Activated T-helper 2 cell treated with anti-CD3 and anti-CD28 coated beads, Interferon-gamma antibody, Interleukin-2, Interleukin-4, amounts not matched to agents 10 μg/mL and 5 μg/mL and 100 μg/mL, durations not matched to agents 14 hours and 24 hours and 36 hours (primary cell): ENCODE measurements at regions not wholly inside any gene's neighbourhood (a gene's known extent, or its start where the extent isn't known, plus 50 kb on each side); places are given as distances from the start of the nearest gene placed in this dataset.

Experiments used
- DNase-seq: peaks from one replicate; pipeline ENCODE4 v3.0.0; 2021; ENCODE audit warnings: low spot score
- H3K27ac Mint-ChIP-seq: one replicate; pipeline ENCODE4 v1.8.0; 2021; ENCODE audit warnings: mixed read lengths
- H3K27me3 Mint-ChIP-seq: one replicate; pipeline ENCODE4 v1.8.0; 2021; ENCODE audit warnings: low read depth, mixed read lengths
- H3K36me3 Mint-ChIP-seq: one replicate; pipeline ENCODE4 v1.8.0; 2021; ENCODE audit warnings: low read depth, mixed read lengths
- H3K4me1 Mint-ChIP-seq: one replicate; pipeline ENCODE4 v1.8.0; 2021; ENCODE audit warnings: low read depth, mixed read lengths
- H3K4me3 Mint-ChIP-seq: one replicate; pipeline ENCODE4 v1.8.0; 2021; ENCODE audit warnings: low read depth, mild to moderate bottlenecking, moderate library complexity, mixed read lengths
- H3K9me3 Mint-ChIP-seq: one replicate; pipeline ENCODE4 v1.8.0; 2021; ENCODE audit warnings: mixed read lengths
- intact Hi-C: fragments of 100-400 bp; cut with micrococcal nuclease; formaldehyde crosslinking; loops from one replicate; pipeline ENCODE4 v1.15.1; 2023

- H3K9me3 Mint-ChIP-seq: peaks cover 4% of the 10 kb centered on the region
- H3K4me3 Mint-ChIP-seq: no peak overlapping the region
- DNase-seq: no peak
Observed at GRCh38 chr2:42877511-42877910, 85.1 kb upstream of the HAAO start.

GRCh38 chr2:42876326-42876751 lies 84.0 kb upstream of the HAAO start:
- intact Hi-C loops: no loop called here

More at GRCh38 chr2:42877511-42877910, 85.1 kb upstream of the HAAO start:
- Mint-ChIP-seq H3K4me1 (peaks cover 28% of the 10 kb centered on the region), H3K27ac (no peak overlapping the region), H3K36me3 (no peaks in the 10 kb centered on the region), H3K27me3 (no peaks in the 10 kb centered on the region)
- intact Hi-C loops: no loop called here

GRCh38 chr2:42875880-42876279 lies 83.5 kb upstream of the HAAO start:
- H3K36me3 Mint-ChIP-seq: no peaks in the 10 kb centered on the region
- no peak overlapping the region for H3K27ac Mint-ChIP-seq
- H3K9me3 Mint-ChIP-seq: no peaks in the 10 kb centered on the region
- H3K4me3 Mint-ChIP-seq: no peak overlapping the region
- no peak for DNase-seq
- peaks cover 17% of the 10 kb centered on the region for H3K4me1 Mint-ChIP-seq
- H3K27me3 Mint-ChIP-seq: peaks cover 2% of the 10 kb centered on the region
- intact Hi-C loops: no loop called here

More at GRCh38 chr2:42876326-42876751, 84.0 kb upstream of the HAAO start:
- no peaks in the 10 kb centered on the region for H3K9me3 Mint-ChIP-seq
- H3K4me1 Mint-ChIP-seq: peaks cover 17% of the 10 kb centered on the region
- H3K27me3 Mint-ChIP-seq: peaks cover 2% of the 10 kb centered on the region
- no peak for DNase-seq
- no peak overlapping the region for H3K4me3 Mint-ChIP-seq
- H3K27ac Mint-ChIP-seq: no peak overlapping the region
- no peaks in the 10 kb centered on the region for H3K36me3 Mint-ChIP-seq

- no peaks in the 10 kb centered on the region for H3K36me3 Mint-ChIP-seq
- intact Hi-C loops: no loop called here
- no peak overlapping the region for H3K27ac Mint-ChIP-seq
- H3K27me3 Mint-ChIP-seq: peaks cover 2% of the 10 kb centered on the region
- peaks cover 17% of the 10 kb centered on the region for H3K4me1 Mint-ChIP-seq
- H3K9me3 Mint-ChIP-seq: no peaks in the 10 kb centered on the region
- no peak for DNase-seq
- no peak overlapping the region for H3K4me3 Mint-ChIP-seq
Observed at GRCh38 chr2:42874949-42875801, 82.8 kb upstream of the HAAO start.

- intact Hi-C loops: no loop called here
- H3K9me3 Mint-ChIP-seq: peaks cover 10% of the 10 kb centered on the region
- no peak overlapping the region for H3K4me3 Mint-ChIP-seq
Observed at GRCh38 chr2:42872721-42873120, 80.3 kb upstream of the HAAO start.

GRCh38 chr2:42871372-42871771 lies 79.0 kb upstream of the HAAO start:
- Mint-ChIP-seq H3K9me3 (peaks cover 10% of the 10 kb centered on the region), H3K27ac (no peak overlapping the region), H3K4me3 (no peak overlapping the region), H3K4me1 (no peaks in the 10 kb centered on the region), H3K27me3 (peaks cover 2% of the 10 kb centered on the region), H3K36me3 (no peaks in the 10 kb centered on the region)
- DNase-seq: no peak
- intact Hi-C loops: no loop called here

More at GRCh38 chr2:42872721-42873120, 80.3 kb upstream of the HAAO start:
- no peak for DNase-seq
- no peaks in the 10 kb centered on the region for H3K4me1 Mint-ChIP-seq
- H3K27ac Mint-ChIP-seq: no peak overlapping the region
- peaks cover 2% of the 10 kb centered on the region for H3K27me3 Mint-ChIP-seq
- no peaks in the 10 kb centered on the region for H3K36me3 Mint-ChIP-seq

- H3K27ac Mint-ChIP-seq: no peak overlapping the region
- H3K4me1 Mint-ChIP-seq: no peaks in the 10 kb centered on the region
- DNase-seq: no peak
- no peaks in the 10 kb centered on the region for H3K36me3 Mint-ChIP-seq
- intact Hi-C loops: no loop called here
- H3K4me3 Mint-ChIP-seq: no peak overlapping the region
- peaks cover 10% of the 10 kb centered on the region for H3K9me3 Mint-ChIP-seq
- peaks cover 2% of the 10 kb centered on the region for H3K27me3 Mint-ChIP-seq
Observed at GRCh38 chr2:42868874-42869273, 76.5 kb upstream of the HAAO start.

- intact Hi-C loops: no loop called here
- H3K27ac Mint-ChIP-seq: no peak overlapping the region
- H3K4me3 Mint-ChIP-seq: no peak overlapping the region
- H3K9me3 Mint-ChIP-seq: peaks cover 10% of the 10 kb centered on the region
- peaks cover 2% of the 10 kb centered on the region for H3K27me3 Mint-ChIP-seq
- no peaks in the 10 kb centered on the region for H3K4me1 Mint-ChIP-seq
- H3K36me3 Mint-ChIP-seq: no peaks in the 10 kb centered on the region
- DNase-seq: no peak
Observed at GRCh38 chr2:42868096-42868495, 75.7 kb upstream of the HAAO start.

GRCh38 chr2:42867093-42868065 lies 75.0 kb upstream of the HAAO start:
- H3K9me3 Mint-ChIP-seq: peaks cover 10% of the 10 kb centered on the region
- DNase-seq: no peak
- no peaks in the 10 kb centered on the region for H3K36me3 Mint-ChIP-seq
- no peak overlapping the region for H3K4me3 Mint-ChIP-seq
- peaks cover 2% of the 10 kb centered on the region for H3K27me3 Mint-ChIP-seq
- intact Hi-C loops: no loop called here
- no peak overlapping the region for H3K27ac Mint-ChIP-seq
- H3K4me1 Mint-ChIP-seq: no peaks in the 10 kb centered on the region

GRCh38 chr2:42865884-42866881 lies 73.8 kb upstream of the HAAO start:
- H3K9me3 Mint-ChIP-seq: peaks cover 10% of the 10 kb centered on the region
- intact Hi-C loops: no loop called here
- no peak for DNase-seq
- H3K27me3 Mint-ChIP-seq: no peaks in the 10 kb centered on the region
- no peaks in the 10 kb centered on the region for H3K4me1 Mint-ChIP-seq
- no peaks in the 10 kb centered on the region for H3K36me3 Mint-ChIP-seq
- no peak overlapping the region for H3K4me3 Mint-ChIP-seq
- H3K27ac Mint-ChIP-seq: no peak overlapping the region

GRCh38 chr2:42864641-42865280 lies 72.4 kb upstream of the HAAO start:
- Mint-ChIP-seq H3K27ac (no peak overlapping the region), H3K4me1 (no peaks in the 10 kb centered on the region), H3K9me3 (peaks cover 10% of the 10 kb centered on the region), H3K36me3 (no peaks in the 10 kb centered on the region), H3K27me3 (no peaks in the 10 kb centered on the region), H3K4me3 (no peak overlapping the region)
- DNase-seq: no peak
- intact Hi-C loops: no loop called here

- Mint-ChIP-seq H3K36me3 (no peaks in the 10 kb centered on the region), H3K9me3 (peaks cover 7% of the 10 kb centered on the region), H3K4me1 (no peaks in the 10 kb centered on the region), H3K27ac (no peak overlapping the region), H3K27me3 (no peaks in the 10 kb centered on the region), H3K4me3 (no peak overlapping the region)
- intact Hi-C loops: no loop called here
- DNase-seq: no peak
Observed at GRCh38 chr2:42864222-42864621, 71.8 kb upstream of the HAAO start.
